OCI-LY7 (cell line): ENCODE measurements at regions not wholly inside any gene's neighbourhood (a gene's known extent, or its start where the extent isn't known, plus 50 kb on each side); places are given as distances from the start of the nearest gene placed in this dataset.

ENCODE experiments used
- CTCF ChIP-seq: fragments of 200-600 bp; sonication (generic); conservative IDR thresholded peaks from 2 replicates; pipeline ENCODE4 v1.5.1; 2014; ENCODE audit warnings: mild to moderate bottlenecking, antibody characterized with exemption, low read length, moderate library complexity, mixed read lengths
- EZH2phosphoT487 ChIP-seq: fragments of 200-600 bp; sonication (generic); IDR thresholded peaks from 2 replicates; pipeline ENCODE4 v1.6.1; 2018; ENCODE audit warnings: low read depth, borderline replicate concordance, mild to moderate bottlenecking, mixed run types, antibody characterized with exemption, low read length, moderate library complexity, mixed read lengths

- TF ChIP-seq CTCF (no peak), EZH2phosphoT487 (no peak)
Observed at GRCh38 chr11:24093375-24093774, 403.5 kb upstream of the LUZP2 start.
